Fibroblast of skin of left biceps (primary cell): ENCODE measurements at regions not wholly inside any gene's neighbourhood (a gene's known extent, or its start where the extent isn't known, plus 50 kb on each side); places are given as distances from the start of the nearest gene placed in this dataset.

Source experiments
- DNase-seq, 2 experiments: peaks; one replicate each; pipeline ENCODE4 v3.0.0-alpha.2; 2013; ENCODE audit warnings: low read depth in 2 of 2

DNA sequence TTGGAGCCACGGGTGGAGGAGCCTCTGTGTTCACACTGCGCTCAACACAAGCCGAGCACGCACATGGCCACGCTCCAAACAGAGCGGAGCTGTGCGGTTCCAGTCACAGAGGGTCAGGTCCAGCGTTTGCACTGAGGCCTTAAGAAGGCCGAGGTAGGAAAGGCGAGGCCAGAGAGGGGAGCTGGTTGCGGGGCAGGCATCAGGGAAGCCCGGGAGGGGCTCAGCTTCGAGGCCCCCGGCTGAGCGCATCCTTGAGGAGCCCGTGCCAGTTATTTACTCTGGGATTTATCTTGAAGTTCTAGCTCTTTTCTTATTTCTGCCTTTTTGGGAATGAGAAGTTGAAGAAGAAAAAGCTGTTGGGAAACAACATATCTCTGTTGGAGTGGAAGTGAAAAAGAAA lies 140.8 kb downstream of the IRX1 start:
- DNase-seq: no peak

DNA sequence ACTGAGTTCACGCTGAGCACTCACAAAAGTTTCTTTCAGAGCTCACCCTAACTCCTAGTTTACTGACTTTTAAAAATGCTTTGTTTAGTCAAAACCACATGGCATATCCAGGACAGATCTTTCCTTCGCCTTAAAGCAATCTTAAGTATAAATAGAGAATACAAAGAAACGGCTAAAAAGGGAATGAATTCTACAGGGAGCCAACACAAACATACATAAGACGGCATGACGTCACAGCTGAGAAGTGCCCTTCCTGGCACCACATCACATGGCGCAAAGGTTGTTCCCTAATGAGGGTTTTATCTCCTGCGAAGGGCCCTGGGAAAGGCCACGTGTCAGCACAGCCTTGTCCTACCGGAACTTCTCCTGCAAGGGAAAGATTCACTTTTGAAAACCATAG lies 141.3 kb downstream of the IRX1 start:
- DNase-seq: no peak

DNA sequence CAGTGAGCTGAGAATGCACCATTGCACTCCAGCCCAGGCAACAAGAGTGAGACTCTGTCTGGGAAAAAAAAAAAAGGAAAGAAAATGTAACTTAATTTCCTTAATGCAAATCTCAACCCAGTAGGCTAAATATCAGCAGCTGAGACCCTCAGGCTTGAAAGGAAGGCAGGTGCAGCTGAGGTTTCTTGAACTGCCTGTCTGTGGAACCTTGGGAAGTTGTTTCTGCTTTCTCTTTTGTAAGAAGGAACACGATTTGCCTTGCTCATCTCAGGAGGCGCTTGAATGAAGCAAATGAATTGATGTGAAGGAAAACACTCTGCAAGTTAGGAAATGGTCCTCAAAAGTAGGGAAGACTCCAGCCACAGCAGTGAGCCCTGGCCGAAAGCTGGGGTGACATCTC lies 143.3 kb downstream of the IRX1 start:
- no peak for DNase-seq

DNA sequence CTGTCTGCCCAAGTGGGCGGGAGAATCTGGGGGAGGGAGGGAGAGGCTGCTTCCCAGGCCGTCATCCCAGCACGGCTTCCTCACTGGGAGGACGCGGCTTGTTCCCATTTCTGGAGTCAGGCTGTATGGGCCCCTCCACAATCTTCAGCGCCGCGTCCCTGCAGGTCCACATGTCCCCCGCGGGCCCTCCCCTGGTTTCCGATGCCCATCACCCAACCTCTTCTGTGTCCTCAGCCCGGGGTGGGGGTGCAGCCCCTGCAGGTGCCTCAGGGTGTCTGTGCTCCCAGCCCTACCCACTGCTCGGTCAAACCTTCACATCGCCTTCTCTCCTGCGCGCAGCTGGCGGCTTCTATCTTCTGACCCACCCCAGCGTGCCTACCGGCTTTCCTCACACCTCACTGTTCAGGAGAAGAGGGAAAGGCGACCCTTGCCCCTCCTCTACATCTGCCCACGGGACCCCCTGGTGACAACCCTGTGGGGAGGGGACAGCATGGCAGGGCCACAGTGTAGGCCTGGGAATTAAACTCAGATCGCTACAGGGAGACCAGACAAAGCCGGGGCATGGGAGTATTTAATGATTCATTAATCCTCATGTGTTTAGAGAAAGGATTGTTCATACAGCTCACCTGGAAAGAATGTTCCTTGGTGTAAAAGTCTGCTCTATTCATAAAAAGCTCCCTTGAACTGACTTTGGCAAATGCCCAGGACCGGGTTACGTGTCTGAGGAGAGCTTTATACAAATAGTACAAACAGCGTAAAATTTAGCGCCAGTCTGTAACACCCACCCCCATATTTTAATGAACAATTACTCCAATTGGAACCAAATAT lies 145.1 kb downstream of the IRX1 start:
- no peak for DNase-seq

DNA sequence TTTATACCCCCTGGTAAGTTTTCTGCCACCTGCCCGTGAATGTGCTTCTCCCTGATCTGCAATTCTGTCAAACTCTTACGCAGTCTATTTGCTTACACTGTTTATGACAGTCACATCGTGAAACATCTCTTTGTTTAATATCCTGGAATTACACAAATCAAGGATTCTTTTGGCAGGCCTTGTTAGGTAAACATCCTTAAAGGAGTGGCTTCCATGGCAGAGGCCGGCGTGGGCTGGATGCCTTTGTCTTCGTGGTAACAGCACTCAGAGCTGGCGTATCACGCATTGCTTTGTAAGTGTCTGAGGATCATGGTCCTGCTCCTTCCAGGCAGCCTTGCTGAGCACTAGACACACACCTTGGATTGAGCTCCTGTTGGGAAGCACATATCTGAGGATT lies 145.7 kb downstream of the IRX1 start:
- DNase-seq: no peak

DNA sequence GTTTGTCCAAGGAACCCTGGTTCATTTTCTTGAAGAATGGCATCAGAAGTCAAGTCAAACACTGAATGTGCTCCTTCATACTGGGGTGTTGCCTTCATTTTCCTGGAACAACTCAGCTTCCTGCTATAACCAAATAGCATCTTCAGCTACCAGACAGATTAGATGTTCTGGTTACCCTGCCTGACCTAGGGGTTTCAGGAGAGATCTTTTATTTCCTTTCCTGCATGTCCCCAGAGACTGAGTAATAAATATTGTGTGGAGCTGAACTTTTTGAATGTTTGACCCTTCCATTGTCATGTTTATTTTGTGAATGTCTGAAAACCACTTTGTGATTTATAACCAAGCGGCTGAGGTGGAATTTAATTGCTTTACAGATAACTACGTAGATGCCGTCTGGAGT lies 147.1 kb downstream of the IRX1 start:
- DNase-seq: no peak

- no peak for DNase-seq
Measured at GRCh38 chr5:3751846-3752245, 156.2 kb downstream of the IRX1 start.

DNA sequence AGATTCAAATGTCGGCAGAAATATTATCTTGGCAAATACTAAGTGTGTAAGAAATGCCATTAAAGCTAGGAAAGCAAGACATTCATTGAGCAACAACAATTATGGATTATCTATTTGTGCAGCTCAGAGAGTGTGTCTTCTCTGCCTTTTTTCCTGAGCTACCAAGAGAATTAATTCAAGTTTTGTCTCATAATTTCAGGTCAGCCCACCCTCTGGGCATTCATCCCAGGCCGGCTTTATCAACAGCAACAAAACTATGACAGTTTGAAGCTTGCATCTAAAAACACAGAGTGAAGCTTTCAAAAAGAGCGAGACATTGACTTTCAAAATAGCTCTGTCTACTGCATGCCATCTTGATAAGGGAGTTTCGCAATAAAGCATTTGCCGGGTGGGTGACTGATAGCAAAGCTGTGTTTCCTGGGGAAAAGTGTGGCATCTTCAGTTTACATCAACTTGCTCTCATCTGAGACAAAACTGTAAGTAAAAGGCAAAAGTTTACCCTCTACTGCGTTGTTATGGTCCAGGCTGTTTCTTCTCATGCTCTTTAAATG lies 182.4 kb downstream of the IRX1 start:
- no peak for DNase-seq

DNA sequence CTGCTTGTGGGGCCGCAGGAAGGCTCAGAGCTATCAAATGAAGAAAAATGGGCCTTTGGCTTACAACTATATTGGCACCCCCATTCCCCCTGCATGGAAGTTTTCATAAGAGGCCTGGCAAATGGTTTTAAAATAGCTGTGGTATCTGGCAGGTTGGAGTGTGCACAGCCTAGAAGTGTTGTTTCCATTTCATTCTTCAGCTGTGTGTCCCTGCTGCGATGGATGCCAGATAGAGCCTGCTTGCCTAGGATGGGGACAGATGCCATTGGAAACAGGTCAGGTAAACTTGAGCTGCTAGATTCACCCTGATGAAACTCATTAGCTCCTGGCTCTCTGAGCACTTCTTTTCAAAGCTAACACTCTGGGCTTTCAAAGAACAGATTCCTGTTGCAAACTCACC lies 183.3 kb downstream of the IRX1 start:
- no peak for DNase-seq

GRCh38 chr5:3780278-3780677 lies 184.6 kb downstream of the IRX1 start:
- DNase-seq: no peak

DNA sequence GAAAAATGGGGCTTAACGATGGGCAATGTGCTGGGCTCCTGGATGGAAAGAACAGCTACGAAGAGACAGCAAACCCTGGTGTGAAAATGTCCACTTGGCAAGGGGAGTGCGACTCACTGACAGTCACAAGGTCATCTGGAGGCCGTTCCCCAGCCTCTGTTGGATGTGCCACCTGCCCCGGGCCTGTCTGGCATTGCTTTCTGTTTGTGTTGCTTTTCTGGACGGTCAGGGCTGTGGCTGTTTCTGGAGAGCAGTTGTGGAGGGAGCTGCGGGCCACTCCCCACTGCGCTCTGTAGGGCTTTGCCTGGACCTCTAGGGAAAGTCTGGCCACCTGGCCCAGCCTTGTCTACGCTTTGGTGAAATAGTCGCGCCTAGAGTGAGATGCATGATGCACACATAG lies 185.3 kb downstream of the IRX1 start:
- no peak for DNase-seq

- no peak for DNase-seq
Measured at GRCh38 chr5:3784854-3785253, 189.2 kb downstream of the IRX1 start.

DNA sequence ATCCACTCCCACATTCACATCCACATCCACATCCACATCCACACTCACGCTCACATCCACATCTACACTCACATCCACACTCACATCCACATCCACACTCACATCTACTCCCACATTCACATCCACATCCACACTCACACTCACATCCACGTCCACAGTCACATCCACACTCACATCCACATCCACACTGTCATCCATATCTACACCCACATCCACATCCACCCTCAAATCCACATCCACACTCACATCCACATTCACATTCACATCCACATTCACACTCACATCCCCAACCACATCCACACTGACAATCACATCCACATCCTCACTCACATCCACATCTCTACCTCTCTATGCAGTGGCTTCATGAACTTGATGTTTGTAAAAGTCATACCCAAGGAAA lies 190.5 kb downstream of the IRX1 start:
- DNase-seq: no peak

- no peak for DNase-seq
Measured at GRCh38 chr5:3786891-3787430, 191.3 kb downstream of the IRX1 start.

DNA sequence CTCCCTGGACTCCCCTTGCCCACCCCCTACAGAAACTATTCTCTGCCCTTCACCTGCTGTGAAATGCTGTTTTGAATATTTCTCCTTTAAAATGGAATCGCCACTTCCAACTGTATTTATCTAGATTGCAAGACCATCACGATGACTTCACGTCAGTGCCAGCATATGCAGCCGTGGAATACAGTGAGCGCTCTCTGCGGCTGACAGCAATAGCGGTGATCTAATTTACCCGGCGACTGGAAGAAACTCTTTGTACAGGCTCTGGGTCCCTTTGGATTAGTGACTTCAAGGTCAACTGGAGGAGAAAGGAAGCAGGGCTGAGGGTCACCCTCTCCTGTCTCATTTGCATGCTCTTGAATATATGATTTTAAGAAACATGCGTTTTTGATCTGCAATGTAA lies 192.0 kb downstream of the IRX1 start:
- no peak for DNase-seq

GRCh38 chr5:3789519-3790193 lies 194.0 kb downstream of the IRX1 start:
- DNase-seq: no peak

- no peak for DNase-seq
Measured at GRCh38 chr5:3793162-3793561, 197.5 kb downstream of the IRX1 start.

GRCh38 chr5:3794611-3795010 lies 199.0 kb downstream of the IRX1 start:
- DNase-seq: no peak

DNA sequence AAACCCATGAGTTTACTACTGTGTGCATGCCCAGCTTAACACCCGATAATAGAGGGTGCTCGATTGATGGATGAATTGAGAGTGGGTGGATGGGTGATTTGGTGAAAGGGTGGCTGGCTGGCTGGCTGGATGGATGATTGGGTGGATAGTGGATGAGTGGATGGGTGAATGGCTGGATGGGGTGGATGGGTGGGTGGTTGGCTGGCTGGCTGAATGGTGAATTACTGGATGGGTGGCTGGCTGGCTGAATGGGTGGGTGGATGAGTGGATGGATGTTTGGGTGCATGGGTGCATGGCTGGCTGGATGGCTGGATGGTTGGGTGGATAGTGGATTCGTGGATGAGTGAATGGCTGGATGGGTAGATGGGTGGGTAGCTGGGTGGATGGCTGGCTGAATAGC lies 201.1 kb downstream of the IRX1 start:
- no peak for DNase-seq

DNA sequence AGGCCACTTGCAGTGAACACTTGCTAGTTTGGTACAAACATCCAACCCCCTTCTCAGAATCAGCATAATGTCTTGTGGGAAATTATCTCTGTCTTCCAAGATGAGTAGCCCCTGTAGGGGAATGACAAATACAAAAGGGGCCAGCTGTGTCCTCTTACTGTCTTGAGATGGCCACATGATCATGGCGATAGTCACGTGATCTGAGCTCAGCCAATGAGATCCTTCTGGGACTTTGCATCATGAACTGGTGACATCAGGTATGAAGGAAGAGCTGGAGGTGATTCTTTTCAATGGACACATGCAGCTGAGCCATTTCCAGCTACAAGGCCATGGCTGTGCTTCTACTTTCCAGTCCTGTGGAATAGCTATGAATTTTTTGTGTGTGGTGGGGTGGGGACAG lies 206.3 kb downstream of the IRX1 start:
- DNase-seq: no peak

GRCh38 chr5:3809455-3809854 lies 213.8 kb downstream of the IRX1 start:
- no peak for DNase-seq

DNA sequence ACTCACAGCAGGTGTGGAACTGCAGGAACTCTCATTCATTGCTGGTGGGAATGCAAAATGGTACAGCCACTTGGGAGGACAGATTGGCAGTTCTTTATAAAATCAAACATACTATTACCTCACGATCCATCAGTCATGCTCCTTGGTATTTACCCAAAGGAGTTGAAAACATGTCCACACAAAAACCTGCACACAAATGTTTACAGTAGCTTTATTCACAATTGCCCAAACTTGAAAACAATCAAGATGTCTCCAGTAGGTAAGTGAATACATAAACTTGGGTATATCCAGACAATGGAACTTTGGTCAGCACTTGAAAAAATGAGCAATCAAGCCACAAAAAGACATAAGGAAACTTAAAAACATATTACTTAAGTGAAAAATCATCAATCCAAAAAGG lies 215.5 kb downstream of the IRX1 start:
- no peak for DNase-seq

- no peak for DNase-seq
Measured at GRCh38 chr5:3818624-3819023, 223.0 kb downstream of the IRX1 start.
